CD4-positive, alpha-beta memory T cell (primary cell): ENCODE measurements at regions not wholly inside any gene's neighbourhood (a gene's known extent, or its start where the extent isn't known, plus 50 kb on each side); places are given as distances from the start of the nearest gene placed in this dataset.

Source experiments
- CTCF ChIA-PET: fragments of 350-600 bp; sonication (Branson Sonifier 250); formaldehyde crosslinking; loops from one replicate; lab custom pipeline; 2021; ENCODE audit warnings: inconsistent platforms; ENCODE audit not compliant: partially characterized antibody; lab: Charles Lee
- POLR2A ChIA-PET: fragments of 350-600 bp; sonication (Branson Sonifier 250); formaldehyde crosslinking; loops from one replicate; lab custom pipeline; 2021; ENCODE audit not compliant: partially characterized antibody; lab: Charles Lee
- DNase-seq, 5 donors: peaks; one replicate each; pipeline versions ENCODE4 v3.0.0 to v3.0.0-alpha.2; 2020 to 2022; ENCODE audit warnings: mixed read lengths in 1 of 5
- H3K27ac ChIP-seq: one replicate; pipeline ENCODE4 v1.7.0; 2013; ENCODE audit warnings: low read depth, low read length
- H3K27me3 ChIP-seq: 2 replicates; pipeline ENCODE4 v1.7.0; 2013; ENCODE audit warnings: mild to moderate bottlenecking, low read length, moderate library complexity; ENCODE audit not compliant: insufficient read depth
- H3K36me3 ChIP-seq: 2 replicates; pipeline ENCODE4 v1.7.0; 2013; ENCODE audit warnings: mild to moderate bottlenecking, low read length, moderate library complexity; ENCODE audit not compliant: insufficient read depth
- H3K4me1 ChIP-seq: 2 replicates; pipeline ENCODE4 v1.7.0; 2013; ENCODE audit warnings: mild to moderate bottlenecking, low read length, moderate library complexity; ENCODE audit not compliant: insufficient read depth
- H3K4me3 ChIP-seq, 2 donors: one replicate each; pipeline ENCODE4 v1.7.0; 2013; ENCODE audit warnings: low read length in 2 of 2, mild to moderate bottlenecking in 1 of 2
- H3K9me3 ChIP-seq, 2 donors: one replicate each; pipeline ENCODE4 v1.7.0; 2013; ENCODE audit warnings: low read length in 2 of 2, control low read depth in 1 of 2; ENCODE audit not compliant: control insufficient read depth in 1 of 2
- H3K27ac Mint-ChIP-seq, 7 donors: one replicate each; pipeline ENCODE4 v1.8.0; 2020 to 2021; ENCODE audit warnings: mixed read lengths in 7 of 7, mild to moderate bottlenecking in 6 of 7, inconsistent platforms in 3 of 7, moderate library complexity in 3 of 7
- H3K27me3 Mint-ChIP-seq, 2 donors: one replicate each; pipeline ENCODE4 v1.8.0; 2020 to 2021; ENCODE audit warnings: mixed read lengths in 2 of 2
- H3K36me3 Mint-ChIP-seq, 2 donors: one replicate each; pipeline ENCODE4 v1.8.0; 2020 to 2021; ENCODE audit warnings: mixed read lengths in 2 of 2, inconsistent platforms in 1 of 2, mild to moderate bottlenecking in 1 of 2
- H3K4me1 Mint-ChIP-seq, 4 donors: one replicate each; pipeline ENCODE4 v1.8.0; 2020 to 2021; ENCODE audit warnings: mixed read lengths in 4 of 4, mild to moderate bottlenecking in 1 of 4
- H3K4me3 Mint-ChIP-seq, 8 donors: one replicate each; pipeline ENCODE4 v1.8.0; 2020 to 2021; ENCODE audit warnings: mixed read lengths in 8 of 8, mild to moderate bottlenecking in 7 of 8, moderate library complexity in 6 of 8, inconsistent platforms in 3 of 8
- H3K9me3 Mint-ChIP-seq, 8 donors: one replicate each; pipeline ENCODE4 v1.8.0; 2020 to 2021; ENCODE audit warnings: mixed read lengths in 8 of 8, mild to moderate bottlenecking in 5 of 8, inconsistent platforms in 3 of 8, moderate library complexity in 1 of 8
- intact Hi-C: fragments of 100-400 bp; cut with micrococcal nuclease; formaldehyde crosslinking; loops from one replicate; pipeline ENCODE4 v1.15.1; 2023

GRCh38 chr11:115775846-115776245 lies 271.6 kb upstream of the CADM1 start:
- Mint-ChIP-seq H3K4me3 (no peak overlapping the region), H3K27ac (no peak overlapping the region), H3K27me3 (no peaks in the 10 kb centered on the region), H3K4me1 (no peaks in the 10 kb centered on the region), H3K9me3 (peaks cover 0 to 3% (median 0%) of the 10 kb centered on the region in 8 donors), H3K36me3 (no peaks in the 10 kb centered on the region)
- no peak for DNase-seq
- intact Hi-C loops: no loop called here
- Histone ChIP-seq H3K4me3 (no peak overlapping the region), H3K27me3 (no peaks in the 10 kb centered on the region), H3K27ac (no peak overlapping the region), H3K9me3 (no peaks in the 10 kb centered on the region), H3K36me3 (no peaks in the 10 kb centered on the region), H3K4me1 (no peaks in the 10 kb centered on the region)
- ChIA-PET CTCF (no interaction called here), POLR2A (no interaction called here)

DNA sequence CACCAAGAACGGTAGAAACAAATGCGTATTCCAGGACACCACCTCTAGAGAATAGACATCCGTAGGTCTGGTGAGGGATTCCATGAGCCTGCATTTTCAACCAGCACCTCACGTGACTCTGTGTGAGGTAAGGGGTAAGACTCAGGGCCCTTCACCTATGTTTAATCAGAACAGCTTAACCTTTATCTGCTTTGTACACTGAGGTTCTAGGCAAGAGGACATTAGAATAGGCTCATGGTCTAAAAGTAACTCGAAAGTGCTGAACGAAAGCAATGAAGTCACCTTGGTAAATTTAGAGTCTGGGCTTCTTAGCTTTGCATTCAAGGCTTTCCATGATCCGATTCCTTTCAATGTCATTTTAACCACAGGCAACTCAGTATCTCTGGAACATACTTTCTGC lies 270.5 kb upstream of the CADM1 start:
- H3K9me3 Mint-ChIP-seq: peaks cover 0 to 3% (median 0%) of the 10 kb centered on the region in 8 donors
- H3K4me1 ChIP-seq: no peaks in the 10 kb centered on the region

DNA sequence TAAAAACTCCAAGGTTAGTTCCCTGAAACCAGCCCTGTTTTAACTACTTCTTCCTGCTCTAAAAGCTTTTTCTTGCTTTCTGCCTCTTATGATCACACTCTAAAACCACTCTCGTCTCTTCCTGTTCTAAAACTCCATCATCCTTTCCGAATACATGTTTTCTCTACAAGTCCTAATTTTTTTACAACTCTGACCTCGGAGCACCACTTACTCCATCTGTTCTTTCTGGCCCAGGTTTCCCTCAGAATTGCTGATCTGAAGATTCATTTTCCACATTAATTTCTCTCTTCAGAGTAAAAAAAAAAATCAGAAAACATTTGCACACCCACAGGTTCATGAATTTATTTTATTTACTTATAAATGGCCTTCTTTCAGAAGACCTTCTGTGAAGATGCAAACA lies 265.7 kb upstream of the CADM1 start:
- intact Hi-C loops: no loop called here
- H3K27me3 ChIP-seq: no peaks in the 10 kb centered on the region

More for the DNA sequence above, 270.5 kb upstream of the CADM1 start:
- no peak overlapping the region for H3K27ac ChIP-seq
- no peaks in the 10 kb centered on the region for H3K27me3 ChIP-seq
- H3K36me3 Mint-ChIP-seq: no peaks in the 10 kb centered on the region
- ChIA-PET POLR2A (no interaction called here), CTCF (no interaction called here)
- H3K4me1 Mint-ChIP-seq: no peaks in the 10 kb centered on the region
- H3K36me3 ChIP-seq: no peaks in the 10 kb centered on the region
- H3K4me3 Mint-ChIP-seq: no peak overlapping the region
- H3K27ac Mint-ChIP-seq: no peak overlapping the region
- DNase-seq: no peak
- no peaks in the 10 kb centered on the region for H3K27me3 Mint-ChIP-seq
- H3K9me3 ChIP-seq: no peaks in the 10 kb centered on the region
- no peak overlapping the region for H3K4me3 ChIP-seq
- intact Hi-C loops: no loop called here

GRCh38 chr11:115767883-115768282 lies 263.7 kb upstream of the CADM1 start:
- intact Hi-C loops: no loop called here
- CTCF ChIA-PET: no interaction called here

More for the DNA sequence above, 265.7 kb upstream of the CADM1 start:
- Mint-ChIP-seq H3K9me3 (peaks cover 0 to 3% (median 0%) of the 10 kb centered on the region in 8 donors), H3K36me3 (no peaks in the 10 kb centered on the region), H3K4me1 (no peaks in the 10 kb centered on the region), H3K4me3 (no peak overlapping the region), H3K27me3 (no peaks in the 10 kb centered on the region), H3K27ac (no peak overlapping the region)
- H3K27ac ChIP-seq: no peak overlapping the region
- no peak overlapping the region for H3K4me3 ChIP-seq
- ChIA-PET POLR2A (no interaction called here), CTCF (no interaction called here)
- no peaks in the 10 kb centered on the region for H3K4me1 ChIP-seq
- no peaks in the 10 kb centered on the region for H3K9me3 ChIP-seq
- no peaks in the 10 kb centered on the region for H3K36me3 ChIP-seq
- DNase-seq: no peak

GRCh38 chr11:115767047-115767802 lies 263.0 kb upstream of the CADM1 start:
- Histone ChIP-seq H3K36me3 (no peaks in the 10 kb centered on the region), H3K4me3 (no peak overlapping the region), H3K4me1 (no peaks in the 10 kb centered on the region), H3K27ac (no peak overlapping the region), H3K9me3 (no peaks in the 10 kb centered on the region), H3K27me3 (no peaks in the 10 kb centered on the region)
- H3K4me1 Mint-ChIP-seq: no peaks in the 10 kb centered on the region
- no peak overlapping the region for H3K27ac Mint-ChIP-seq
- no peaks in the 10 kb centered on the region for H3K36me3 Mint-ChIP-seq
- intact Hi-C loops: no loop called here
- DNase-seq: no peak
- H3K9me3 Mint-ChIP-seq: peaks cover 0 to 3% (median 0%) of the 10 kb centered on the region in 8 donors
- CTCF ChIA-PET: no interaction called here
- no peak overlapping the region for H3K4me3 Mint-ChIP-seq
- no peaks in the 10 kb centered on the region for H3K27me3 Mint-ChIP-seq
- POLR2A ChIA-PET: no interaction called here

More at GRCh38 chr11:115767883-115768282, 263.7 kb upstream of the CADM1 start:
- no peak overlapping the region for H3K27ac Mint-ChIP-seq
- POLR2A ChIA-PET: no interaction called here
- Histone ChIP-seq H3K4me3 (no peak overlapping the region), H3K27me3 (no peaks in the 10 kb centered on the region), H3K27ac (no peak overlapping the region), H3K9me3 (no peaks in the 10 kb centered on the region), H3K36me3 (no peaks in the 10 kb centered on the region), H3K4me1 (no peaks in the 10 kb centered on the region)
- H3K9me3 Mint-ChIP-seq: peaks cover 0 to 3% (median 0%) of the 10 kb centered on the region in 8 donors
- no peaks in the 10 kb centered on the region for H3K4me1 Mint-ChIP-seq
- DNase-seq: no peak
- H3K4me3 Mint-ChIP-seq: no peak overlapping the region
- H3K27me3 Mint-ChIP-seq: no peaks in the 10 kb centered on the region
- no peaks in the 10 kb centered on the region for H3K36me3 Mint-ChIP-seq

GRCh38 chr11:115766561-115766960 lies 262.3 kb upstream of the CADM1 start:
- peaks cover 0 to 4% of the 10 kb centered on the region in 2 donors for H3K27me3 Mint-ChIP-seq
- H3K4me3 Mint-ChIP-seq: no peak overlapping the region
- no peaks in the 10 kb centered on the region for H3K36me3 ChIP-seq
- H3K27ac Mint-ChIP-seq: no peak overlapping the region
- no peaks in the 10 kb centered on the region for H3K4me1 Mint-ChIP-seq
- H3K9me3 ChIP-seq: no peaks in the 10 kb centered on the region
- H3K4me1 ChIP-seq: no peaks in the 10 kb centered on the region
- no peaks in the 10 kb centered on the region for H3K27me3 ChIP-seq
- CTCF ChIA-PET: no interaction called here
- no peak for DNase-seq
- no peak overlapping the region for H3K27ac ChIP-seq
- intact Hi-C loops: no loop called here
- H3K36me3 Mint-ChIP-seq: no peaks in the 10 kb centered on the region
- peaks cover 0 to 2% (median 0%) of the 10 kb centered on the region in 8 donors for H3K9me3 Mint-ChIP-seq
- H3K4me3 ChIP-seq: no peak overlapping the region
- POLR2A ChIA-PET: no interaction called here

- Histone ChIP-seq H3K9me3 (no peaks in the 10 kb centered on the region), H3K27me3 (no peaks in the 10 kb centered on the region), H3K36me3 (no peaks in the 10 kb centered on the region), H3K27ac (no peak overlapping the region), H3K4me3 (no peak overlapping the region), H3K4me1 (no peaks in the 10 kb centered on the region)
- POLR2A ChIA-PET: no interaction called here
- no peaks in the 10 kb centered on the region for H3K36me3 Mint-ChIP-seq
- peaks cover 0 to 2% (median 0%) of the 10 kb centered on the region in 8 donors for H3K9me3 Mint-ChIP-seq
- no peak overlapping the region for H3K4me3 Mint-ChIP-seq
- no peak for DNase-seq
- intact Hi-C loops: no loop called here
- CTCF ChIA-PET: no interaction called here
- H3K4me1 Mint-ChIP-seq: no peaks in the 10 kb centered on the region
- H3K27me3 Mint-ChIP-seq: peaks cover under 1 to 4% of the 10 kb centered on the region in 2 donors
- no peak overlapping the region for H3K27ac Mint-ChIP-seq
Measured at GRCh38 chr11:115765803-115766239, 261.6 kb upstream of the CADM1 start.
